Putamen (tissue), 1 donor: ENCODE measurements at regions not wholly inside any gene's neighbourhood (a gene's known extent, or its start where the extent isn't known, plus 50 kb on each side); places are given as distances from the start of the nearest gene placed in this dataset.

Experiments
- DNase-seq: peaks from one replicate; pipeline ENCODE4 v3.0.0-alpha.2; 2016; ENCODE audit warnings: low spot score

DNA sequence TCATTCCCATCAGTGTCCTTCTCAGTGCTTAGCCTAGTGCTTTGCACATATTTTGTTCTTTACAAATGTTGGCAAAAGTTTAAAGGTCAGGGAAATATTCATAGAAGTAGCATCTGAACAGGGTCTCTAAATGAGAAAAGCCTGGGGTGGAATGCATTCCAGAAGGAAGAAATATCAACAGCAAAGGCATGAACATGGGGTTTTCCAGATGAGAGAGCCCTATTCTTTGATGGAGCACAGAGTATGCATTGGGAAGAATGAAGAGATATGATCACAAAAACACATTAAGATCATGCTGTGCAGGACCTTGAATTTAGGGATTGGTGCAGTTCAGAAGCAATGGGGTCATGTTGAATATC lies 140.2 kb downstream of the SNX19 start:
- DNase-seq = no peak

DNA sequence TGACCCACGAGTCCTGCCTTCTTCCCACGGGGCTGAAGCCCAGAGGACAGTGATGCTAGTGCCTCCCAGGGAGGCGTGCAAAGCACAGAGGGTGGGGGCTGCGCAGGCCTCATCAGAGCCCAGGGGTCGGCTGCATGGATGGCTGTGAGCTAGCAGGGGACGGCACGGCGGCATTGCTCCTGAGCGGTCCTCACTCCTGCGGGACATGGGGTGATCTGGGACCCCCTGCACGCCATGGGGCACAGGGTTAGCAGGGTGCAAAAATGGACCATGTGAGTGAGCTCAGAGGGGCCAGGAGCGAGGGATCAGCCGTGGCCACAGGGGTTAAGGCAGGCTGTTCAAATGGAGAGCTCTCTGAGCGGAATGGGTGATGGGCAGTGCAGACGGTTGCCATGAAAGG lies 138.3 kb downstream of the SNX19 start:
- no peak for DNase-seq

DNA sequence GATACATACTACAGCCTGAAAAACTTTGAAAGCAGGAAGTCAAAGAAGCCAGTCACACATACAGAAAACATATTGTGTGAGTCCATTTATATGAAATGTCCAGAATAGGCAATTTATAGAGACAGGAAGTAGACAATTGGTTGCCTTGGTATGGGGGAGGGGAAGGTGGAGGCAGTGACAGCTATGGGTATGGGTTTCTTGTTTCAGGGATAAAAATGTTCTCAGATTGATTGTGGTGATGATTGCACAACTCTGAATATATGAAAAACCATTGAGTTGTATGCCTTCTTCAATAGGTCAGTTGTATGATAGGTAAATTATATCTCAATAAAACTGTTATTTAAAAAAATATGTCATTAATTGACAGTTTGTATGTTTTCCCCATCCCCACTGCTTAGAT lies 137.6 kb downstream of the SNX19 start:
- DNase-seq = no peak

DNA sequence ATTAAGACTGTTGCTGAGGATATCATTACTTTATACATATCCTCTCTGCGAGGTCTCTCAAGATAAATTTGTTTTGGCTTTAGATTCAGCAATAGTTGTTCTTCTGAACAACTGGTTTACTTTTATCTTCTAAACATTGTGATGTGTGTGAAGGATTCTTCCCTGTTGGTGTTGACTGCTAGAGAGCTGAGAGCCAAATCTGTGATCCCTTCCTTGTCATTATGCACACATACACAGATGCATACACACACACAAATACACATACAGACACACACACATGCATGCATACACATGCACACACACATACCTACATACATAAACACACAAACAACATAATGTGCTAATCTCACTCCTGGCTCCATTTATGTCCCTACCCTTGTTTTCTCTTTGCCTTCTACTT lies 137.0 kb downstream of the SNX19 start:
- no peak for DNase-seq

DNA sequence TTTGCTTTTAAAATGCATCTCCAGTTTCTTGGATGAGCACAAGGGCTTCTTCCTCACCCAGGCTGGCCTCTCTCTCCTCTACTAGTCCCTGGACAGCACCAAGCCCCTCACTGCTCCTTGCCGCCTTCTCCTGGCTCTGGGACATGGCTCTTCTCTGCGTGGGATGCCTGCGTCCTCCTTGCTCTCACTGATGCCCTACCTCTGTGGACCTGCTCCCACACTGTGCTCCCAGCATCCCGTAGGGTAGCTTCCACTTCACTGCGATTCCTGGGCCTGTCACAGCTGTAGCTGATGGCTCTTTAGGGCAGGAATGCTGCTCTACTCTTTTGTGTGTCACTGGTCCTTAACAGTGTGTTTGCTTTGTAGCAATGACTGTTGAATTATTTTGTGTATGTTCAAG lies 136.3 kb downstream of the SNX19 start:
- DNase-seq = no peak

DNA sequence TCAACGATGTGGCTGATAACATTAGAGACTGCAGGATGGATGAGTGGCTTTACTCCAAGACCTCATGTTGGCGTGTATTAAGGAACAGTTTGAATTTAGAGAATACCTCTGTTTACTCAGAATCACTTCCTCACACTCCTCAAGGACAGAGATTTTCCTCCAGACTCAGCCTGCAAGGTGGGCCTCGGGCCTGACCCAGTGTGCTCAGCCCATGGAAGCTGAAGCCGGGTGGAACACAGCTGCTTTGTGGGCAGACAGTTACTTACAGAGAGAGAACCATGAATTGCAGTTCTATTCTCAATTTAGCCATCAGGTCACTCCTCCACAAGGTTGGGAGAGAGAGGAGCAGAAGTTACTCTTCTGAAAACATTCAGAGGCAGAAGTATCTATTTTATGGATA lies 135.8 kb downstream of the SNX19 start:
- no peak for DNase-seq

DNA sequence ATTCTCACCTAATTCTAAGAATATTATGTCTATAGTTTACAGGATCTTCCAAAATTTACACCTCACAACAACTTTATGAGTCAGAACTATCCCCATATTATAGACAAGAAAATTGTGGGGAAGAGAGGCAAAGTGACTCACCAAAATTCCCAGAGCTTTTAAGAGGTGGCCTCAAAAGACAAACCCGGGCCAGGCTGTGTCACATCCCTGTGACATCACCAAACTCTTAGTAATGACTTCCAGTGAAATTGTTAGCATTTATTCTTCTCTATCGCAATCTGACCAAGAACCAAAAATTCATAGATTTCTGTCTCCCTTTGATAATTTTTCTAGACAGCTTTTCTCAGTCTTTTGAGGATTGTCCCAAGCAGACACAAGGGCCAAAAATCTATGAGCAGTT lies 134.3 kb downstream of the SNX19 start:
- DNase-seq = no peak

DNA sequence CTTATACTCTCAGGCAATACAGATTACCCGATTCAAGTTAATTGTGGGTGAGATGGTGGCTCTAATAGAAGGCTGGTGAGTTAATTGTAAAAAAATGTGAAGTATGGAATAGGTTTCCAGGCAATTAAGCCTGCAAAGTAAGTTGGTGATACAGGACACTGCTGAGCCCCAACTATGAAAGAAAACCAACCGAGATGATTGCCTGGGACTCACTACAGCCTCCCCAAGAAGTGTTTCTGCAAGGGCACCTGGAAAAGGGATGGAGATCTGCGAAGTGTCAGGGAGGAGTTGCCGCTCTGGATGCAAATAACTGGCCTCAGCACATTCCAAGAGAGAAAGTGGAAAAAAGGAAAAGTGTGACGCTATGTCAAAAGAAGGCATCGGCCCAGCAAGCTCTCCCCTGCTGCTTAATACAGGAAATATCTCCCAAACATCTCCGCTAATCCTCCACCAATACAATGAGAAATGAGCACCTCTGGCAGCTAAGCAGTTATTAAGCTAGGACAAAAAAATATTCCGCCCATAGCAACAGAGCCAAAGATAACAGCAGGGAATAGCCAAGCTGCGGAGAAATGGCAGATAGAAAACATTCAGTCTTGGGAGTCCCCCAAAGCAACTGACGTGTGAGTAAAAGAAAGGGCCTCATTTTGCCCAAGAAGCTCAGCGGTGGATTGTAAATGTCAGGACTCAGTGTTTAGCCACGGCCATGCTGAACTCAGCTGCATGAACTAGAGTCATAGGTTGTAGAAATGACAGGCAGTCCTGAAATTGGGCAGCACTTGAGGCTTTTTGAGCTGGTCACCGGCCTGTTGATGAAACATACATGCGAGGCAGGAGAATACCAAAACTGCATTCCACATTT lies 133.7 kb downstream of the SNX19 start:
- no peak for DNase-seq

DNA sequence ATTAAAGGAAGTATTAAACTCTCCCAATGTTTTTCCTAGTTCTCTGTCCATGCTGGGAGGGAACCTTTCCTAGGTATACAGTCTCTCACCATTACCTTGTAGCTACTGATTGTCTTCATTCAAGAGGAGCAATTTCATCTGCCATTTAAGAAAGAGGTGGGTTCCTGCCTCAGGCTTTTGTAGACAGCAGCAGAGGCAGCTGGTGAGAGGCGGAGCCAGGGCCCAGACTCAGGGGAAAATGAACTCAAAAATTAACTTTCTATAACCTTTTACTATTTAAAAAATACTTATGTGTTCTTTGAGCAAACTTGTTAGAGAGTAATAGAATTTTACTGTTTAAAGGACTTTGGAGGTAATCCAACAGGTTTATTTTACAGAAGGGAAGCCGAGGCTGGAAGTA lies 133.0 kb downstream of the SNX19 start:
- no peak for DNase-seq

DNA sequence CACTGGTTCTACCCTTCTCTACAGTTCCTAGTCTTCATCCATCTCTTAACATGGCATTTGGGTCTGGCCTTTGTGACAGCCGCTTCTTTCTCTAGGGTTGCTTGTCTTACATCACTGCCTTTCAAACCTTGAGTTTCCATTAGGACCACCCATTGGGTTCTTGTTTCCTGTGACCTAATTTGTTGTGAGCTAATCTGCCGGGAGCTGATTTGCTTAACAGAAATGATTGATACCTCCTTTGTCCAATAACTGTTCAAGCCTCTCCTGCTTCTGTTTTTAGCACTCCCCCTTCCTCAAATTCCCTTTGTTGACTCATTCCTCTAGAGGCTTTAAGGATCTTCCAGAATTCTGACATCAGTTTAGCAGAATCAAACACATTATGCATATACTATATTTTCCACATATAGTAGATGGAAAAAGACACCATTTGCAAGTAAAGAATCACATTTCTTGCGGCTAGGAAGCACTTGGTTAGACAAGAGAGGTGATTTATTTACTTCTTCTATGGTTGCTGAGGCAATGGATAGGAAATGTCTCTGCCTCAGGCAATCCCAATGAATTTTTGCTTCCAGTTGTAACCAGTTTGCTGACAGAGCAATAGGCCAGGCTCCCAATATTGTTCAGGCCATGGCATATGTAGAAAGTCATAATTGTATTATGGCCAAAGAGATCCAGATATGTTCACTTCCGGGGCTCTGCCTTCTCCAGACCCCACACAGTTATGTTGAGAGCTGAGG lies 130.7 kb downstream of the SNX19 start:
- DNase-seq = no peak

DNA sequence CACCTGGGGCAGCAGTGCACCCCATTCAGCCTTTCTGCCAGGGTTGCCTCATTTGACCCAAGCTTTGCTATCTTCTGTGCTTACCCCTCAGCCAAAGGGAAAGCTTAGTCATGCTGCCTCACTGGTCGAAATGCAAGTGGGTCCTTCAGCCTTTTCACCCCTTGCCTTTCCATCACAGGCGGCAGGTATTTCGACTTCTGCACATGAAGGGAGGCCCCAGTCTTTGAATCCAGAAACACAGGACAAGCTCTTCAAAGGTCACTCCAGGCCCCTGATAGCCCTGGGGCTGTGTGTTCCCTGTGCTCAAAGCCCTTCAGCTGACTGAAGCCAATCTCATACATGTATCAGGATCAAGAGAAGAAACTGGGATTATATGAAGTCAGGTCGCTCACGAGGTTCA lies 129.7 kb downstream of the SNX19 start:
- DNase-seq = no peak

DNA sequence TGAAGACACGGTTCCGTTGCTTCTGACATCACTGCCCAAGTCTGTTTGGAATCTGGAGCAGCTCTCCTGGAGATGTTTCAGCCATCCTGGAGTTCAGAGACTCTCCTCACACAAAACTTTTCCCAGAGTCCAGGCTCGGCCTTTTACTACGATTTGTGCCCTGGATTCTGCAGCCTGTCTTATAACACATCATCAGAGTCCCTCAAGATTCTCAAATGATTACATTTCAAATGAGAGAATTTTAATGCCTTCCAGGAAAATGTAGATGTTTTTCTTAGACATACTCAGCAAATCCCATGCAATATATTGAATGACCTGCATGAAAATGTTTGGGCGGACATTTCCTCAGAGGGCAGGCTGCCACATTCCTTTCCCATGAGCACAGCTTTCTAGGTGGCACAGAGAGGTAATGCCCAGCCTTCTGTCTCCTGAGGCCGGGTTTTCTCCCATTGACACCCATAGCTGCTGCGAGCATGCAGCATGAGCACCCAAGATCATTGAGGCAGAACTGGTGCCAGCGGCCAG lies 129.1 kb downstream of the SNX19 start:
- DNase-seq = no peak

DNA sequence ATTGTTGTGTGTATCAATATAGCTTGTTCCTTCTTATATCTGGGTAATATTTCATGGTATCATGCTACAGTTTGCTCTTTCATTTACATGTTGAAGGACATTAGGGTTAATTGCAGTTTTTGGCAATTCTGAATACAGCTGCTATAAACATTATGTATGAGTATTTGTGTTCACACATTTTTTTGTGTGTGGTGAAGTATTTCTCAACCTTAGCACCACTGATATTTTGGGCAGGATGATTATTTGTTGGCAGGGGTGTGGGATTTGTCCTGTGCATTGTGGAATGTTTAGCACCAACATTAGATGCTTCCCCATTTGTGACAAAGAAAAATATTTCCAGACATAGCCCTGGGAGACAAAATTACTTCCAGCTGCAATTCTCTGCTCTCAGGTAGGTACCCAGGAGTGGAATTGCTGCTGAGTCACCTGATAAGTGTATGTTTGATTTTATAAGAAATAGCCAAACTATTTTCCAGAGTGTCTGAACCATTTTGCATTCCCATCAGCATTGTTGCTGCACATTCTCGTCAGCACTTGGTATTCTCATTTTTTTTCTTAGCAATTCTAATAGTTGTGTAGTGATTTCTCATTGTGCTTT lies 128.2 kb downstream of the SNX19 start:
- DNase-seq = no peak

DNA sequence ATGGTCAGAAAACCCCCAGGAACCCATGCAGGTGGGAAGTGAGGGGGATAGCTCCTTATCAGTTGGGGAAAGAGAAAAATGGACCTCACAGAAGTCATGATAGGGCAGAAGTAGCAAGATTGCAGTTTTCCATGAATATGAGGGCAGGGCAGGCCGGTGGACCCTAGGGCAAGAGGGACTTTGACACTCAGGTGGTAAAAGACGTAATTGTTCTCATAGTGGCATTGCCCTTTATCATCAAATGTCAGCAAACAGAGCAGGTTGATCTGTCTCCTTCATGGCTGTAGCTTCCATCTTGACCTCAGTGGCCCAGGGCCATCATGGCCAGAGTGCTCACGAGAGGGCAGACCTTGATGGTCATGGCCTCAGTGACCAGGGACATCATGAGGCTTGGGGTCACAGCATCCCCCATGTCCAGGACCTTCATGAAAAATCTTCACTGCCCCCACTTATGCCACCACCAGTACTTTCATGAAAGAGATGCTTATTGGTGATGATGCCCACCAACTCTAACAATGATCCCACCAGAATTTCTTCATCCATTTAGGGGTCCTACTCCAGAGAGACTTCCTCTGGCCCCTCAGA lies 127.1 kb downstream of the SNX19 start:
- DNase-seq = no peak

DNA sequence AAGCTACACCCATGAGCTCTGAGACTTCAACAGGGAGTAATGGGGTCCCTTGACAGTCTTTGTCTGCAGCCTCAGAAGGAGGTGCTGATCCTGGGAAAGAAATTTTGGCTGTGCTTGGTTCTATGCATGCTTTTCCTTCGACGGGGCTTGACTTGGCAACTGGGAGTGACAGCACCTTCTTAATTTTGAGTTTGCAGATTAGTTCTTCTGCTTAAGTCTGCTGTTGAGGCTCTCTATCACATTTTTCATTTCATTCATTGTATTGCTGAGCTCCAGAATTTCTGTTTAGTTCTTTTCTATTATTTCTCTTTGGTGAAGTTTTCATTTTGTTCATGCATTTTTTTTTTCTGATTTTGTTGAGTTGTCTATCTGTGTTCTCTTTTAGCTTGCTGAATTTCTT lies 125.6 kb downstream of the SNX19 start:
- DNase-seq = no peak

DNA sequence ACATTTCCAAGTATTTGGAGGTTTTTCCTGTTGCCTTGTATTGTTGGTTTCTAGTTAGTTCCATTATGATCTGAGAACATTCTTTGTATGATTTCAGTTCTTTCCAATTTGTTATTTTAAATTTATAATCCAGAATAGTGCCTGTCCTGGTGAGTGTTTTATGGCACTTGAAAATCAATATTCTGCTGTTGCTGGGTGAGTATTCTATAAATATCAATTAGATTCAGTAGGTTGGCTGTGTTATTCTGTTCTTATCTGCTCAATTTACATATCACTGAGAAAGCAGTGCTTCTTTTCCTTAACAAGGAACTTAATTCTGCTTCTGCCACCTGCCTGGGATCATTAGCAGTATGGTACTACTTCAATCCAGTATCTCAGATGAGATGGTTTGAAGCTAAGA lies 123.5 kb downstream of the SNX19 start:
- DNase-seq = no peak

DNA sequence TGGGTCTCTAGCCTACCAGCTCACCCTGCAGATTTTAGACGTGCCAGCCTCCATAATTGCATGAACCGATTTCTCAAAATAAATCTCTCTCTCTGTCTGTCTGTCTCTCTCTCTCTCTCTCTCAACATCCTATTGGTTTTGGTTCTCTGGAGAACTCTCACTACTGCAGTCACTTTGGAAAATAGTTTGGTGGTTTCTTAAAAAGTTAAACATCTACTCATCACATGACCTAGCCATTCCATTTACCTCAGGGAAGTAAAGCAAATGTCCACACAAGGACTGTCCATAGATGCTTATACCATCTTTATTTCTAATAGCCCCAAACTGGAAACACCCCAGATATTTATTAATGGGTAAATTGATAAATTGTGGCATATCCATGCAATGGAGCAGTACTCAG lies 119.5 kb downstream of the SNX19 start:
- no peak for DNase-seq

DNA sequence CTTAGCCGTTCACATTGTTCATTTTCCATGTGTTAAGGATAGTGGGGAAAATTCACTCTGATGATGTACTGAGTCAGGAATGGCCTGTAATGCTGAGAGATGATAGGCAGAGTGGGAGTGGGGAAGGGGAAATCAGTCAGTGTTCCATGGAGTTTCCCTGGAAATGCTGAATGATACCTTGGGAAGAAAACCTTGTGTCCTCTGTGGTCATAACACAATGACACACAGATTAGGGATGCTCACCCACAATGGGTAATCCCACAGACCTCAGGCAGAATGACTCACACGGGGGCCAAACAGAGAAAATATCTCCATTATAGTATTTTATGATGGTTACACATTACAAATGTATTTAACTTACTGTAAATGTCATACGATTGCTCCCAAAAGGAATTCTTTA lies 118.0 kb downstream of the SNX19 start:
- DNase-seq = no peak

DNA sequence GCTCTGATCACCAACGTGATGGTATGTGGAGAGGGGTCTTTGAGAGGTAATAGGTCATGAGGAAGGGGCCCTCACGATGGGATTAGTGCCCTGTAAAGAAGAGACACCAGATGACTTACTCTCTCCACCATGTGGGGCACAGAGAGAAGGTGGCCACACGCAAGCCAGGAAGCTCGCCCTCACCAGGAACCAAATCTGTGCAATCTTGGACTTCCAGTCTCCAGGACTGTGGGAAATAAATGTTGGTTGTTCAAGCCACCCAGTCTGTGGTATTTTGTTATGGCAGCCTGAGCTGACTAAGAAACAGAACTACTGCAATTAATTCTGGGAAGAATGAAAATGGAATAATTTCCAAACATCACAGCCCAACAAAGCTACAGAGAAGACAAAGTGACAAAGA lies 117.5 kb downstream of the SNX19 start:
- no peak for DNase-seq

DNA sequence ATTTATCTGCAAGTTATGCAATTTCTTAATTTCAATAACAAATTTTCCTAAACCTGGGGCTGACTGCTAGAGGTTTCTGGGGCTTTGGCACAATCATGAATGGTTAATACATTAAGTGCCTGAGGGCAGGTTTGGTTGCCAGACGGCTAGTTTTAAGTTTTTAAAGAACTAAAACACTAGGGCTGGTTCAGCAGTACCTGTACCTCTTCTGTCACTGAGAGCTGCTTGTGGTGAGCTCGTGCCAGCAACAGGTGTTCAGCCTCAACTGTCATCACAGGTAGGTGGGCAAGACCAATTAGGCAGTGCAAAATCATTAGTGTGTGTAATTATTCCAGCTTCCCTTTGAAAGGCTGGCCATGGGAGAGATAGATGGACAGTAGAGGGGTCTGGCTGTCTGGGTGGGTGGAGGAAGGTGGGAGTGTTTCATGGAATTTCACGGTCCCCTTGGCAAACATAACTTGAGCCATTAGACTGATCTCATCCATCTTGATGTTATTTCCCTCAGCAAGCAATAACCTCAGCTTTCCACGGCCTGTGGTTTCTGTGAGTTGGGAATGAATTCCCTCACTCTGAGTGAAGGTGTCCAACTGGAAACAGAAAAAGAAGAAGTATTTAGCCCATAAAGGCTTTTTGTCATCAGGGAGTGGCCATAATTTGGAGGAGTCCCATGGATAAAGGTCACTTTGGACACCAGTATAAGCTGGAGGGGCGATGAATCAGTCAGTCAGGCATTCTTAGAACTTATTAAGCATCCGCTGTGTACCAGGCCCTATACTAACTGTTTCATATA lies 114.8 kb downstream of the SNX19 start:
- no peak for DNase-seq

DNA sequence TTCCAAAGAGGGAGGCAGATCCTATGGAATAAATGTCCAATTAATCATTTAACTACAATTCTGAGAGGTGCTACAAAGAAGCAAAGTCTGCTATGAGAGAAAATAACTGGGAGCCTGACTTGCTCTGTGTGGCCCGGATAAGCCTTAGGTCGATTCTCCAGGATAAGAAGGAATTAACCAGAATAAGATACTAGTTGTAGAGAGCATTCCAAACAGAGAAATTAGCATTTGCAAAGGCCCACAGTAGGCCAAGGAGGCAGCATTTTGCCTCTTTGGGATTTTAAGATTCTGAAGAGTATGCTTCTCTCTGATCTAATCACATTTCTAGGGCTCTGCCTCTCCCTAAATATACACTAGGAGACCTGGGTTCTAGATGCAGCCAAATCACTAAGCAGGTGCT lies 113.7 kb downstream of the SNX19 start:
- DNase-seq = no peak
